ENCODE measurements at regions not wholly inside any gene's neighbourhood (a gene's known extent, or its start where the extent isn't known, plus 50 kb on each side); places are given as distances from the start of the nearest gene placed in this dataset.

- TF ChIP-seq REST (IDR thresholded peaks at IDR 0.05) (no peak), RAD21 (IDR thresholded peaks at IDR 0.05) (no peak), GABPA (IDR thresholded peaks at IDR 0.05 in 1 of 2, conservative IDR thresholded peaks at IDR 0.05 in 1 of 2) (no peak), EGR1 (IDR thresholded peaks at IDR 0.05; ENCODE audit: low read depth in 2 of 2) (no peak), NR2F2 (IDR thresholded peaks at IDR 0.05) (no peak), HNF4A (conservative IDR thresholded peaks at IDR 0.05) (no peak)
These were observed 1896.0 kb upstream of the PIK3C3 start (continued) for GRCh38 chr18:40058811-40059570.

- Histone ChIP-seq H3K4me1 (ENCODE audit: control insufficient read depth in 4 of 4, insufficient read depth in 4 of 4, low read length in 3 of 4) (no peaks in the 10 kb centered on the region), H3K27ac (ENCODE audit: low read depth in 1 of 2, low read length in 2 of 2) (no peak overlapping the region), H3K9me3 (ENCODE audit: control insufficient read depth in 4 of 4, low read length in 3 of 4) (no peaks in the 10 kb centered on the region), H3K27me3 (ENCODE audit: control insufficient read depth in 4 of 4, insufficient read depth in 4 of 4, low read length in 3 of 4) (no peaks in the 10 kb centered on the region), H3K9ac (ENCODE audit: low read depth in 1 of 2, low read length in 2 of 2) (no peak overlapping the region), H3K4me3 (ENCODE audit: low read depth in 1 of 3, low read length in 3 of 3) (no peak overlapping the region), H3K36me3 (ENCODE audit: control insufficient read depth in 4 of 4, insufficient read depth in 3 of 4, low read depth in 1 of 4, low read length in 3 of 4) (no peaks in the 10 kb centered on the region)
- TF ChIP-seq HNF4A (conservative IDR thresholded peaks at IDR 0.05) (no peak), NR2F2 (IDR thresholded peaks at IDR 0.05) (no peak), TAF1 (conservative IDR thresholded peaks at IDR 0.05) (no peak), JUND (IDR thresholded peaks at IDR 0.05) (no peak), CTCF (IDR thresholded peaks at IDR 0.05; ENCODE audit: low read depth, low read length, missing input control) (no peak), FOXA2 (IDR thresholded peaks at IDR 0.05) (no peak), SP1 (IDR thresholded peaks at IDR 0.05) (no peak), REST (IDR thresholded peaks at IDR 0.05) (no peak), ZBTB33 (IDR thresholded peaks at IDR 0.05) (no peak), MAX (IDR thresholded peaks at IDR 0.05) (no peak), YY1 (IDR thresholded peaks at IDR 0.05) (no peak), GABPA (IDR thresholded peaks at IDR 0.05 in 1 of 2, conservative IDR thresholded peaks at IDR 0.05 in 1 of 2) (no peak), HNF4G (IDR thresholded peaks at IDR 0.05) (no peak), RXRA (IDR thresholded peaks at IDR 0.05) (no peak), RAD21 (IDR thresholded peaks at IDR 0.05) (no peak), ATF3 (IDR thresholded peaks at IDR 0.05) (no peak), EGR1 (IDR thresholded peaks at IDR 0.05; ENCODE audit: low read depth in 2 of 2) (no peak), FOXA1 (IDR thresholded peaks at IDR 0.05) (no peak)
- no peak for DNase-seq (ENCODE audit: low spot score)
- WGBS: 77% methylated on average over 2 of the region's 2 CpGs
These were observed 1898.8 kb upstream of the PIK3C3 start for GRCh38 chr18:40056079-40056692.

All from liver (tissue), 8 donors.